Lower leg skin (tissue), 3 donors: ENCODE measurements at regions not wholly inside any gene's neighbourhood (a gene's known extent, or its start where the extent isn't known, plus 50 kb on each side); places are given as distances from the start of the nearest gene placed in this dataset.

ENCODE experiments used
- CTCF ChIP-seq, 3 donors: fragments of 450-650 bp; IDR thresholded peaks; one replicate each; pipeline ENCODE4 v1.5.1; 2016; ENCODE audit warnings: antibody characterized with exemption in 3 of 3, mild to moderate bottlenecking in 3 of 3, moderate library complexity in 2 of 3
- POLR2A ChIP-seq, 2 donors: fragments of 450-650 bp; IDR thresholded peaks; one replicate each; pipeline ENCODE4 v1.6.1; 2016 to 2017; ENCODE audit warnings: antibody characterized with exemption in 2 of 2, mild to moderate bottlenecking in 1 of 2, moderate library complexity in 1 of 2

- no peak for TF ChIP-seq CTCF (IDR thresholded peaks at IDR 0.05)
- no peak for TF ChIP-seq POLR2A (IDR thresholded peaks at IDR 0.05)
Measured at GRCh38 chr7:152553671-152554317, 118.0 kb upstream of the KMT2C start.
